Retinal pigment epithelial cell (primary cell): ENCODE measurements at regions not wholly inside any gene's neighbourhood (a gene's known extent, or its start where the extent isn't known, plus 50 kb on each side); places are given as distances from the start of the nearest gene placed in this dataset.

Experiments used
- DNase-seq: peaks from one replicate; pipeline ENCODE4 v3.0.0-alpha.2; 2010; ENCODE audit warnings: low read depth
- H3K4me3 ChIP-seq: 2 replicates; pipeline ENCODE4 v1.5.1; 2011; ENCODE audit warnings: mild to moderate bottlenecking, low read length, control low read depth, moderate library complexity
- TF ChIP-seq, protein P1 (sequence below): conservative IDR thresholded peaks from 2 replicates; pipeline ENCODE4 v1.5.1; 2011; ENCODE audit warnings: low read depth, low read length, control low read depth, inconsistent platforms

DNA sequence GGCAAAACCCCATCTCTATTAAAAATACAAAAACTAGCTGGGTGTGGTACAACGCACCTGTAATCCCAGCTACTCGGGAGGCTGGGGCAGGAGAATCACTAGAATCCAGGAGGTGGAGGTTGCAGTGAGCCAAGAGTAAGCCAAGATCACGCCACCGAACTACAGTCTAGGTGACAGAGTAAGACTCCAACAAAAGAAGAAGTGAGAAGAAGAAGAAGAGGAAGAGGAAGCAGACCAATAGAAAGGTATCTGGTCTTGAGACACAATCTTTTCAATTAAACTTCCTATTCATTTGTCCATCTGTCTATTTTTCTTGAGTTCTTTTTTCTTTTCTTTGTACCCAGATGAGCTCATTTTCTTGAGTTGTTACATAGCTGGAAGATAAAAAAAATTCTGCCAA lies 55.7 kb upstream of the ACADM start:
- TF ChIP-seq, protein P1, sequence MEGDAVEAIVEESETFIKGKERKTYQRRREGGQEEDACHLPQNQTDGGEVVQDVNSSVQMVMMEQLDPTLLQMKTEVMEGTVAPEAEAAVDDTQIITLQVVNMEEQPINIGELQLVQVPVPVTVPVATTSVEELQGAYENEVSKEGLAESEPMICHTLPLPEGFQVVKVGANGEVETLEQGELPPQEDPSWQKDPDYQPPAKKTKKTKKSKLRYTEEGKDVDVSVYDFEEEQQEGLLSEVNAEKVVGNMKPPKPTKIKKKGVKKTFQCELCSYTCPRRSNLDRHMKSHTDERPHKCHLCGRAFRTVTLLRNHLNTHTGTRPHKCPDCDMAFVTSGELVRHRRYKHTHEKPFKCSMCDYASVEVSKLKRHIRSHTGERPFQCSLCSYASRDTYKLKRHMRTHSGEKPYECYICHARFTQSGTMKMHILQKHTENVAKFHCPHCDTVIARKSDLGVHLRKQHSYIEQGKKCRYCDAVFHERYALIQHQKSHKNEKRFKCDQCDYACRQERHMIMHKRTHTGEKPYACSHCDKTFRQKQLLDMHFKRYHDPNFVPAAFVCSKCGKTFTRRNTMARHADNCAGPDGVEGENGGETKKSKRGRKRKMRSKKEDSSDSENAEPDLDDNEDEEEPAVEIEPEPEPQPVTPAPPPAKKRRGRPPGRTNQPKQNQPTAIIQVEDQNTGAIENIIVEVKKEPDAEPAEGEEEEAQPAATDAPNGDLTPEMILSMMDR, result no peak
- H3K4me3 ChIP-seq, result no peak overlapping the region
- DNase-seq, result no peak

DNA sequence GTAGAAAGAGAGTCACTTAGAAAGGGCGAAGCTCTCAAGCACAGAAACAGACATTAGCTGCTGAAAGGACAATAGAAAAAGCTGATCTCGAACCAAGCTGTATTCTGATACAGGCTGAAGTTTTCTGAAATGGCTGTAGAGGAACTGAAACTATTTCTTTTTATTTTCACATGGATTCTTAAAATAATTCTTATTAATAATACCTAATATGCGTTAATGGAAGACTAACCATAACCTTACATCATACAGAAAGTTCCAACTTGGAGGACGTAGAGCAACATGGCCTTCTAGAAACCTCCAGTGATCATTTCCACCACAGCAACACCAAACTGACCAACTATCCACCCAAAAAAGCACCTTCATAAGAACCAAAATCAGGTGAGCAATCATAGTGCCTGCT lies 52.8 kb upstream of the ACADM start:
- DNase-seq, result no peak
- TF ChIP-seq, protein P1, result no peak
- no peak overlapping the region for H3K4me3 ChIP-seq

DNA sequence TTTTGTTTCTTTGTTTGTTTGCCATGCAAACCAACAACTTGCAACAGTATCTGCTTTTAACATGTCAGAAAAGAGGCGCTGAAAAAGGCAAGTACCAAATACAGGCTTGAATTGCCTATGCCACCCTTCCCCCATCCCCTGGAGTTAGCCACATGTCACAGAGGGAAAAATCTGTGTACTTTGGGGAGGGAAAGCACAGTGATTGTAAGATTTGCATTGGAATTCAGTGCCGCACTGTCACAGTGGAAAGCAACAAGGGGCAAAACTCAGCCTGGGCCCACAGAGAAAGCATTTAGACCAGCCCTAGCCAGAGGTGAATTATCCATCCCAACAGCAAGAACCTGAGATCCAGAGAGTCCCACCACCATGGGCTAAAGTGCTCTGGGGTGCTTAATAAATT lies 52.4 kb upstream of the ACADM start:
- TF ChIP-seq, protein P1, result no peak
- DNase-seq, result no peak
- H3K4me3 ChIP-seq, result no peak overlapping the region

DNA sequence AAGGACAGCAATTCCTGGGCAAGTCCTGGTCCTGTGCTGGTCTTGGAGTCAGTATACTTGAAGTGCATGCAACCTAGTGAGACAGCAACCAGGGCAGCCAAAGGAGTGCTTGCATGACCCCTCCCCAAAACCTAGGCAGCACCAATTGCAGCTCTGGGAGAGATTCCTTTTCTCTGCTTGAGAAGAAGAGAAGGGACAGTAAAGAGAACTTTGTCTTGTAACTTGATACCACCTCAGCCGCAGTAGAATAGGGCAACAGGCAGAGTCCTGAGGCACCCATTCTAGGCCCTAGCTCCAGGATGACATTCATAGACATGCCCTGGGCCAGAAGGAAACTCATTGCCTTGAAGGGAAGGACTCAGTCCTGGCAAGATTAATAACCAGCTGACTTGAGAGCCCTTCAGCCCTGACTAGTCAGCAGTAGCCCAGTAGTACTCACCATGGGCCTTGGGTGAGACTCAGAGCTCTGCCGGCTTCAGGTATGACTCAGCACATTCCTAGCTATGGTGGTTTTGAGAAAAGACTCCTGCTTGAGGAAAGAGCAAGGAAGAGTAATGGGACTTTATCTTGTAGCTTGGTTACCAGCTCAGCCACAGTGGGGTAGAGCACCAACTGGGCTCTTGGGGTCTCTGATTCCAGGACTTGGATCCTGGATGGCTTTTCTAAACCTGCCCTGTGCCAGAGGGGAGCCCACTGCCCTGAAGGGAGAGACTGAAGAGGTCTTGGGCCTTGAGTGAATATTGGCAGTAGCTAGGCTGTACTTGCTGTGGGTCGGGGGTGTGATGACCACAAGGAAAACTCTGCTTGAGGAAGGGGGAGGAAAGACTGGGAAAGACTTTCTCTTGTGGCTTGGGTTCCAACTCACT lies 51.7 kb upstream of the ACADM start:
- TF ChIP-seq, protein P1, result no peak
- H3K4me3 ChIP-seq, result no peak overlapping the region
- DNase-seq, result peak; percentile 66

DNA sequence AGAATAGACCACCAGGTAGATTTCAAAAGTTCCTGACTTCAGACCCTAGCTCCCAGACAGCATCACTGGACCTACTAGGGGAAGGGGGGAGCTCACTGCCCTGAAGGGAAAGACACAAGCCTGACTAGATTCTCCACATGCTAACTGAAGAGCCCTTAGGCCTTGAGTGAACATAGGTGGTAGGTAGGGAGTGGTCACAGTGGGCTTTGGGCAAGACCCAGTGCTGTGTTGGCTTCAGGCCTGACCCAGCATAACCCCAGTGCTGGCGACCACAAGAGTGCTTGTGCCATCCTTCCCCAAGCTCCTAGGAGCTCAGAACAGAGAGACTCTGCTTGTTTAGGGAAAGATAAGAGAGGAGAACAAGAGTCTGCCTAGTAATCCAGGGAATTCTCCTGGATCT lies 51.1 kb upstream of the ACADM start:
- TF ChIP-seq, protein P1, result no peak
- no peak overlapping the region for H3K4me3 ChIP-seq
- DNase-seq, result no peak

DNA sequence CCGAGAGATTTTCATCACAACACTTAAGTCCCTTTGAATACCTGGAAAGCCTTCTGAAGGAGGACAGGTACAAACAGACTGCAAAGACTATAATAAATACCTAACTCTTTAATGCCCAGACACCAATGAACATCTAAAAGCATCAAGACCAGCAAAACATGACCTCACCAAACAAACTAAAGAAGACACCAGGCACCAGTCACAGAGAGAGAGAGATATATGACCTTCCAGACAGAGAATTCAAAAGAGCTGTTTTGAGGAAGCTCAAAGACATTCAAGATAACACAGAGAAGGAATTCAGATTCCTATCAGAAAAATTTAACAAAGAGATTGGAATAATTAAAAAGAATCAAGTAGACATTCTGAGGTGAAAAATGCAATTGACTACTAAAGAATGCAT lies 50.6 kb upstream of the ACADM start:
- H3K4me3 ChIP-seq, result no peak overlapping the region
- no peak for DNase-seq
- TF ChIP-seq, protein P1, result no peak
